Right atrium auricular region (tissue), 2 donors: ENCODE measurements at regions not wholly inside any gene's neighbourhood (a gene's known extent, or its start where the extent isn't known, plus 50 kb on each side); places are given as distances from the start of the nearest gene placed in this dataset.

Source experiments
- DNase-seq: peaks from one replicate; pipeline ENCODE4 v3.0.0-alpha.2; 2019; ENCODE audit warnings: low spot score
- H3K27ac ChIP-seq, 2 donors: fragments of 200-600 bp; sonication (generic); 1 replicate in 1 of 2; 2 replicates in 1 of 2; pipeline ENCODE4 v1.5.1; 2016 to 2019
- H3K27me3 ChIP-seq, 2 donors: fragments of 200-600 bp; sonication (generic); one replicate each; pipeline versions ENCODE4 v1.5.1 to v1.6.0; 2017 to 2019
- H3K36me3 ChIP-seq: fragments of 200-600 bp; sonication (generic); one replicate; pipeline ENCODE4 v1.5.1; 2016
- H3K4me1 ChIP-seq, 2 donors: fragments of 200-600 bp; sonication (generic); one replicate each; pipeline versions ENCODE4 v1.5.1 to v1.6.0; 2017 to 2019
- H3K4me3 ChIP-seq, 2 donors: fragments of 200-600 bp; sonication (generic); 1 replicate in 1 of 2; 2 replicates in 1 of 2; pipeline ENCODE4 v1.5.1; 2017 to 2019; ENCODE audit warnings: mild to moderate bottlenecking in 1 of 2, moderate library complexity in 1 of 2
- H3K9me3 ChIP-seq, 2 donors: fragments of 200-600 bp; sonication (generic); one replicate each; pipeline ENCODE4 v1.5.1; 2019
- TF ChIP-seq, protein P1 (sequence below), 2 donors: fragments of 200-600 bp; sonication (generic); IDR thresholded peaks; one replicate each; pipeline ENCODE4 v1.5.1; 2019; ENCODE audit warnings: antibody characterized with exemption in 2 of 2

GRCh38 chr9:124133727-124134126 is 122.2 kb downstream of the LHX2 start:
- Histone ChIP-seq H3K27me3 (no peaks in the 10 kb centered on the region), H3K4me3 (no peak overlapping the region), H3K4me1 (no peaks in the 10 kb centered on the region), H3K9me3 (no peaks in the 10 kb centered on the region), H3K27ac (no peak overlapping the region), H3K36me3 (no peaks in the 10 kb centered on the region)
- TF ChIP-seq, protein P1, sequence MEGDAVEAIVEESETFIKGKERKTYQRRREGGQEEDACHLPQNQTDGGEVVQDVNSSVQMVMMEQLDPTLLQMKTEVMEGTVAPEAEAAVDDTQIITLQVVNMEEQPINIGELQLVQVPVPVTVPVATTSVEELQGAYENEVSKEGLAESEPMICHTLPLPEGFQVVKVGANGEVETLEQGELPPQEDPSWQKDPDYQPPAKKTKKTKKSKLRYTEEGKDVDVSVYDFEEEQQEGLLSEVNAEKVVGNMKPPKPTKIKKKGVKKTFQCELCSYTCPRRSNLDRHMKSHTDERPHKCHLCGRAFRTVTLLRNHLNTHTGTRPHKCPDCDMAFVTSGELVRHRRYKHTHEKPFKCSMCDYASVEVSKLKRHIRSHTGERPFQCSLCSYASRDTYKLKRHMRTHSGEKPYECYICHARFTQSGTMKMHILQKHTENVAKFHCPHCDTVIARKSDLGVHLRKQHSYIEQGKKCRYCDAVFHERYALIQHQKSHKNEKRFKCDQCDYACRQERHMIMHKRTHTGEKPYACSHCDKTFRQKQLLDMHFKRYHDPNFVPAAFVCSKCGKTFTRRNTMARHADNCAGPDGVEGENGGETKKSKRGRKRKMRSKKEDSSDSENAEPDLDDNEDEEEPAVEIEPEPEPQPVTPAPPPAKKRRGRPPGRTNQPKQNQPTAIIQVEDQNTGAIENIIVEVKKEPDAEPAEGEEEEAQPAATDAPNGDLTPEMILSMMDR (IDR thresholded peaks at IDR 0.05): peak in 1 of 2 donors; percentile 39
- DNase-seq: no peak

GRCh38 chr9:124134526-124134925 is 123.0 kb downstream of the LHX2 start:
- DNase-seq: no peak
- no peak overlapping the region for H3K4me3 ChIP-seq
- no peaks in the 10 kb centered on the region for H3K4me1 ChIP-seq
- H3K9me3 ChIP-seq: no peaks in the 10 kb centered on the region
- H3K27me3 ChIP-seq: no peaks in the 10 kb centered on the region
- TF ChIP-seq, protein P1 (IDR thresholded peaks at IDR 0.05): no peak
- H3K36me3 ChIP-seq: no peaks in the 10 kb centered on the region
- H3K27ac ChIP-seq: no peak overlapping the region

DNA sequence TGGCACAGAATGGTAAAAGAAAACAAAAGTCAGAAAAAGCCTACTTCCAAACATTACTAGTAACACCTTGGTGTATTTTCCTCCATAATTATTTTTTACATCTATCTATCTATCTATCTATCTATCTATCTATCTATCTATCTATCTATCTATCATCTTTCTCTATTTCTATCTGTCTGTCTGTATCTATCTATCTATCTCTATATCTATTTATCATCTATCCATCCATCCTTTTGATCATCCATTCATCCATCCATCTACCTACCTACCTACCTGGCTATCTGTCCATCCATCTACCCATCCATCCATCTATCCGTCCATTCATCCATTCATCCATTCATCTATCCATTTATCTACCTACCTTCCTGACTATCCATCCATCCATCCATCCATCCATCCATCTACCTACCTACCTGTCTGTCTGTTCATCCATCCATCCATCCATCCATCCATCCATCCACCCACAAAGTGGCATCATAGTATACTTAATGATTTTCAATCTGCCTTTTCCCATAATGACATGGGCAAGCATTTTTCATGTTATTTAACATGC is 121.9 kb upstream of the NEK6 start:
- no peaks in the 10 kb centered on the region for H3K4me1 ChIP-seq
- no peak overlapping the region for H3K27ac ChIP-seq
- H3K36me3 ChIP-seq: no peaks in the 10 kb centered on the region
- no peak overlapping the region for H3K4me3 ChIP-seq
- no peaks in the 10 kb centered on the region for H3K9me3 ChIP-seq
- no peaks in the 10 kb centered on the region for H3K27me3 ChIP-seq
- no peak for DNase-seq
- TF ChIP-seq, protein P1 (IDR thresholded peaks at IDR 0.05): no peak

GRCh38 chr9:124137009-124137943 is 120.5 kb upstream of the NEK6 start:
- no peaks in the 10 kb centered on the region for H3K9me3 ChIP-seq
- no peak for DNase-seq
- no peaks in the 10 kb centered on the region for H3K36me3 ChIP-seq

DNA sequence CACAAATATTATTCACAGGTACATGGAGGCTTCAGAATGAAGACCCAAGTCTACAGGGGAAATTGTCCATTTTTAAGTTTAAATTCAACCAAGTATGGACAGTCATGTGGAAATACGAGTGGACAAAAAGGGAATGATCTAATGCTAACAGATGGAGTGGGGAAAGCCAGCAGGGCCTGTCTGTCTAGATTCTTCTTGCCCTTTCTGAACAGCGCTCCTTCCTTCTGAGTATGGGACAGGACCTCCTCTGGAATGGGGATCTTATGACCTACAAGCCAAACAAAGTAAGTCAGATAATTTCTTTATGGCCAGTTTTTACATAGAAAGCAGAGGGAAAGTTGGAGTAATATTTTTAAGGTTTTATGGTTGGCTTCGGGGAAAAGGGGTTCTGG is 119.8 kb upstream of the NEK6 start:
- H3K27ac ChIP-seq: no peak overlapping the region
- H3K27me3 ChIP-seq: no peaks in the 10 kb centered on the region
- TF ChIP-seq, protein P1 (IDR thresholded peaks at IDR 0.05): no peak
- no peak for DNase-seq
- no peaks in the 10 kb centered on the region for H3K9me3 ChIP-seq
- H3K4me1 ChIP-seq: no peaks in the 10 kb centered on the region
- no peak overlapping the region for H3K4me3 ChIP-seq
- H3K36me3 ChIP-seq: no peaks in the 10 kb centered on the region

More at GRCh38 chr9:124137009-124137943, 120.5 kb upstream of the NEK6 start:
- TF ChIP-seq, protein P1 (IDR thresholded peaks at IDR 0.05): no peak
- no peak overlapping the region for H3K27ac ChIP-seq
- no peaks in the 10 kb centered on the region for H3K4me1 ChIP-seq
- no peak overlapping the region for H3K4me3 ChIP-seq
- no peaks in the 10 kb centered on the region for H3K27me3 ChIP-seq
